NCI-H345 treated with DMSO at 0.1 percent for 48 hours (cell line): ENCODE measurements at regions not wholly inside any gene's neighbourhood (a gene's known extent, or its start where the extent isn't known, plus 50 kb on each side); places are given as distances from the start of the nearest gene placed in this dataset.

Experiments
- DNase-seq: peaks from one replicate; lab custom pipeline; 2025; ENCODE audit not compliant: unreplicated experiment; lab: John Stamatoyannopoulos, UW

- no peak for DNase-seq
Observed at GRCh38 chr14:86464341-86464740, 934.4 kb downstream of the FLRT2 start.

DNA sequence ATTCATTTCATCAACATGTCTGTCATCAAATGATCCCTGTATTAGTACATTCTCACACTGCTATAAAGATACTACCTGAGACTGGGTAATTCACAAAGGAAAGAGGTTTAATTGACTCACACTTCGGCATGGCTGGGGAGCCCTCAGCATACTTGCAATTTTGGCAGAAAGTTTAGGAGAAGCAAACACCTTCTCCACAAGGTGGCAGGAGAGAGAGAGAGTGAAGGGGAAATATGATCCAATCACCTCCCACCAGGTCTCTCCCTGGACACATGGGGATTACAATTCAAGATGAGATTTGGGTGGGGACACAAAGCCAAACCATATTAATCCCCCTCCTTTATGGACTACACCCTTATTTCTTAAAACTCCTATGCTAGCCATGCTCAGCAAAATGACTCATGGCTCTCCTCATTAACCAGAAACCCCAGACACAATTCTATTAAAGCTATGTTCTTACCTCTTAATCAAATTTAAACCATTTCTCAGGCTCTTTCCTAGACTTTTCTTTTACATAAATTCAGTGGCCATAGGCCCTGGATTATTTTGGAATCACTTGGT, 932.3 kb downstream of the FLRT2 start:
- no peak for DNase-seq

GRCh38 chr14:86457481-86458135, 927.7 kb downstream of the FLRT2 start:
- no peak for DNase-seq

DNA sequence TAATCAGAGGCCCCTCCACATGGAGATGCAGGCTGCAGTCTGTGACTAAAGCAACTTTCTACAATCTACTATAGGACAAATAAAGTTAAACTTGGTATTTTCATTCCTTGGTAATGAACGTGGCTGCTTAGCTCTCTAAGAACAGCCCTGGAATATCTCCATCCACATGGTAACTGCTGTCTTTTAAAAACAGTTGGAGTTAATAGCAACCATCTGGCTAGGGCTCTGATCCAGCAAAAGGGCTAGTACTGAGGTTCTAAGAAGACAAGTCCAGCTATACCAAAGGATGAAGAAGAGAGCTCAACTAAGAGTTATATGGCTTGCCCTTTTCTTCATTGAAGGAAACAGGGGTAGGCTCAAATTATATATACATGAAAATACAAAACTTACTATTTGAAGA, 920.1 kb downstream of the FLRT2 start:
- no peak for DNase-seq

DNA sequence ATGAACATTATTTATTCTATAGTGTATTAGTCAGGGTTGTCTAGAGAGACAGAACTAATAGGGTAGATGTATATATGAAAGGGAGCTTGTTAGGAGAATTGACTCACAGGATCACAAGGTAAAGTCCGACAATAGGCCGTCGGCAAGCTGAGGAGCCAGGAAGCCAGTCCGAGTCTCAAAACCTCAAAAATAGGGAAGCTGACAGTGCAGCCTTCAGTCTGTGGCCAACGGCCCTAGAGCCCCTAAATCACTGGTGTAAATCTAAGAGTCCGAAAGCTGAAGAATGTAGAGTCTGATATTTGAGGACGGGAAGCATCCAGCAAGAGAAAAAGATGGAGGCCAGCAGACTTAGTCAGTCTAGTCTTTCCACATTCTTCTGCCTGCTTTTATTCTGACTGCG, 912.2 kb downstream of the FLRT2 start:
- DNase-seq: no peak

- peak; percentile 69 for DNase-seq
Observed at GRCh38 chr14:86430853-86431252, 900.9 kb downstream of the FLRT2 start.

- no peak for DNase-seq
Observed at GRCh38 chr14:86423214-86423613, 893.3 kb downstream of the FLRT2 start.

- no peak for DNase-seq
Observed at GRCh38 chr14:86420131-86420530, 890.2 kb downstream of the FLRT2 start.

DNA sequence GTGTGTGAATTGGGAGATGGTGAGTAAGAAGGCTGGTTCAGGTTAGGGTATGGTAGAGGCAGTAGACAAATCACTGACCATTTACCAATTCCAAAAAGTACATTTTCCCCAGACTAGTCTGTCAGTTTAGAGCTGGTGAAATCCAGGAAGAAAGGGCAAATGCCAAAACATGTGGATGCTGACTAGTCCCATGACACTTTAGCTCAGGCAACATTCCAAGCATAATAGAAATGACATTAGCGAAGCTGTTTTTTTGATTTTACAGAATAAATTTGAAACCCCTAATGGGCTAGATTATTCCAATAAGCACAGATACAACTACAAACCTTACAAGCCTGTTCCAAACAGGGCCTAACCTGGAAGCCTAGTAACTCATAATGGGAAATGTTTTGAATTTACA, 884.2 kb downstream of the FLRT2 start:
- DNase-seq: no peak

- DNase-seq: no peak
Observed at GRCh38 chr14:86404989-86405649, 875.2 kb downstream of the FLRT2 start.

DNA sequence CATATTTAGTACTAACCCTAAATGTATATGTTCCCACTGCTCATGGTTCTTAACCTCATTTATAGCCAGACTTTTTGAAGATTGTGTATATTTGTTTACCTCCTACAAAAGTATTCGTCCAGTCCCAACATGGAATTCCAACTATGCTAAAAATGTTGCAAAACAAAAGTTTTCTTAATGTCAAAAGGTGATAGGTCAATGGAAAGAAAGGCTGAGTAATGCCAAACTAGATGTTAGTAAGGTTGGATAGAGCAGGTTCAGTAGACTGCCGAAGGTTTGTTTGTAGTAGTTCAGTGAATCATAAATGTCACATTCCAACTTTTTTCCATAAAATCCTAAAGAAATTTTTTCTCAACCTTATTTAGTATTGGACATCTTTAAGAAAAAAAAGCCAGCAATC, 874.5 kb downstream of the FLRT2 start:
- DNase-seq: no peak

GRCh38 chr14:86402545-86402944, 872.6 kb downstream of the FLRT2 start:
- no peak for DNase-seq

- DNase-seq: no peak
Observed at GRCh38 chr14:86391085-86391484, 861.1 kb downstream of the FLRT2 start.

DNA sequence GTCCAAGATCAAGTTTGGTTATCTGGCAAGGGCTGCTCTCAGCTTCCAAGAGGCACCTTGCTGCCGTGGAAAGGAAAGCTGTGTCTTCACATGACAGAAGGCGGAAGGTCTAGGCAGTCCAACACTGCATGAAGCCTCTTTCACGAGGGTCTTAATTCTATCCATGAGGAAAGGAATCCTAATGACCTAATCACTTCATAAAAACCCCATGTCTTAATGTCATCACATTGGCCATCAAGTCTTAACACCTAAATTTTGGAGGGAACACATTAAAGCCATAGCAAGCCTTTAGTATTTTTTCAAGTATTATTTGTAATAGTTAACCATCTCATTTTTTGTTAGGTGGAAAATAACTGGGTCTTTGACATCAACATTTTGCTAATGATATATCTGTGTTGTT, 858.3 kb downstream of the FLRT2 start:
- no peak for DNase-seq

DNA sequence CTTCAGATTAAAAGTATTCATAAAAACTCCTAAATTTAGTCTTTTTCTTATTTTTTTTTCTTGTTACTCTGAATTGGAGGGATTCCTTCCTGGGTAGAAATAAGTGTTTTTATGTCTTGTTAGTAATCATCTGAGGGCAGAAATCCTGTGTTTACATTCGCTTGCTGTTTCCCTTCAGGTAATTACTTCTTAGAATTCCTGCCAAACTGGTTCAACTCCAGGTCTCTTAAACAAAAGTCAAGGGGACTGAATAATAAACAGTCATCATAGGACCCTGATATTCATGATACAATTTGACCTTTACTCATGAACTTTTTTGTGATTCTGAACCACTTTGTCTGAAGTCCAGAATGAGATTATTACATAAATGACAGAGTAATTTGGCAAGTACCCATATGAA, 843.9 kb downstream of the FLRT2 start:
- DNase-seq: no peak

DNA sequence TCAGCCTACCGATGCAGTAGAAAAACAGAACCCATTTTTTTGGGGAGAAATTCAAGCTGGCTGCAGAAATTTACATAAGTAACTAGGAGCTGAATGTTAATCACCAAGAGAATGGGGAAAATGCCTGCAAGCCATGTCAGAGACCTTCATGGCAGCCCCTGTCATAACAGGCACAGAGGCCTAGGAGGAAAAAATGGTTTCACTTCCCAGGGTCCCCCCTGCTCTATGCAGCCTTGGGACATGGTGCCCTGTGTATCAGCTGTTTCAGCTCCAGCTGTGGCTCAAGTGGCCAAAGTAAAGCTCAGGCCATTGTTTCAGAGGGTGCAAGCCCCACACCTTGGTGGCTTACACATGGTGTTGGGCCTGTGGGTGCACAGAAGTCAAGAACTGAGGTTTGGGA, 842.5 kb downstream of the FLRT2 start:
- DNase-seq: no peak

- DNase-seq: no peak
Observed at GRCh38 chr14:86364634-86365033, 834.7 kb downstream of the FLRT2 start.

DNA sequence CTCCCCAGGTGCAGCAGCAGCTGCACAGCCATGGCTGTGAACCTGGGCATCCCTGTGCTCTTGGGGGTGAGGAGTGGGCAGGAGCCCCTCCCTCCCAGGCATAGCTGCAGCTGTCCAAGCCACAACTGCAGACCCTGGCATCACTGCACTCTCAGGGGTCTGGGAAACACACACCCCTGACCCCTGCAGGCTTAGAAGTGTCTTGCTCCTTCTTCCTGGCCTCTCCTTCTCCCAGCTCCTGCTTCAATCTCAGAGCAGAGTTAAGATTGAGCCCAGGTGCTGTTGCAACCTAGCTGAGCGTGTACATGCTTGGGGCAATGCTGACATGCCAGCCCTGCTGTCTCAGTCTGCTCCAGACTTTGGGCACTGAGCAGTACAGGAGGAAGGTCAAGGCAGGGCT, 833.6 kb downstream of the FLRT2 start:
- no peak for DNase-seq

DNA sequence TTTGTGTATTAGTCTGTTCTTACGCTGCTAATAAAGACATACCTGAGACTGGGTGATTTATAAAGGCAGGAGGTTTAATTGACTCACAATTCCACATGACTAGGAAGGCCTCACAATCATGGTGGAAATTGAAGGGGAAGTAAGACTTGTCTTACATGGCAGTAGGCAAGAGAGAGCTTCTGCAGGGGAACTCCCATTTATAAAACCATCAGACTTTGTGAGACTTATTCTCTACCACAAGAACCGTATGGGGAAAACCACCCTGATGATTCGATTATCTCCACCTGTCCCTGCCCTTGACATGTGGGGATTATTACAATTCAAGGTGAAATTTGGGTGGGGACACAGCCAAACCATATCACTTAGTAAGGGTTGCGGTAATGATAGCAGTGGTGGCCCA, 833.1 kb downstream of the FLRT2 start:
- DNase-seq: no peak

- peak; percentile 95 for DNase-seq
Observed at GRCh38 chr14:86357876-86358275, 827.9 kb downstream of the FLRT2 start.

DNA sequence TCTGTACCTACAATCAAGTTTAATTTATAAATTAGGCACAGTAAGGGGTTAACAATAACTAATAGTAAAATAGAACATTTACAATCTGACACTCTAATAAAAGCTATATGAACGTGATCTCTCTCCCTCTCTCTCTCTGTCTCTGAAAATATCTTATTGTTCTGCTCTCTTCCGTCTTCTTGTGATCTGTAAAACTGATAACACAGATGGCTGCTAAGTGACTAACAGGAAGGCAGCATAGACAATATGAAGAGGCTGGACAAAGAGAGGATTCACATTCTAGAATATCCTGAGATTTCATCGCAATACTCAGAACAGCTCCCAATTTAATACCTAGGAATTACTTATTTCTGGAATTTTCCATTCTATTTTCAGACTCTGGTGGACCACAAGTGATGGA, 827.2 kb downstream of the FLRT2 start:
- DNase-seq: no peak

- no peak for DNase-seq
Observed at GRCh38 chr14:86346818-86347384, 817.0 kb downstream of the FLRT2 start.
